ENCODE measurements at regions not wholly inside any gene's neighbourhood (a gene's known extent, or its start where the extent isn't known, plus 50 kb on each side); places are given as distances from the start of the nearest gene placed in this dataset.

DNA sequence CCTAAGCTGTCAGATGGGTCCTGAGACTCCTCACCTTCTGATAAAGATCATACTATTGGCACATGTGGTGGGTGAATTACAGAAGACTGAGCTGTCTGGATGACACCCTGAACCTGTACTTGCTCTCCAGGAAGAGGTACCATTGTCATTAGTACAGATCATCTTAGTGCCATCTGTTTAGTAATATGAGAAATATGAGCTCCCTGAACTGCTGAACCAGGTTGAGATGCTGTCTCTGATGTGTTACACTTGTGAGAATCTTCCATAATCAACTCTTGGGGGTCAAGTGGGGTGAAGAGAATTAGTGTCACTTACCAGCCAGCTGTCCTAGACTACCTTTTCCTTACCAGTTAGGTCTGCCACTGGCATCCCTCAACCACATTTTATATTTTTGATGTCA is 531.0 kb downstream of the EPHA7 start:
- no peak for TF ChIP-seq Cebpa-rat (IDR thresholded peaks at IDR 0.05)
- H3K9me3 ChIP-seq (replicated peaks in 1 of 11): peaks cover 0 to 21% (median 13%) of the 10 kb centered on the region in 11 experiments; a peak in 16 of 22 replicates
- no peak overlapping the region for H3K27ac ChIP-seq
- H4K20me1 ChIP-seq: no peaks in the 10 kb centered on the region
- no peaks in the 10 kb centered on the region for H3K27me3 ChIP-seq
- no peaks in the 10 kb centered on the region for H3K36me3 ChIP-seq
- H3K4me1 ChIP-seq: no peaks in the 10 kb centered on the region
- no peak overlapping the region for H3K4me3 ChIP-seq
- no peak overlapping the region for H3K9ac ChIP-seq
- no peak overlapping the region for H3K4me2 ChIP-seq

DNA sequence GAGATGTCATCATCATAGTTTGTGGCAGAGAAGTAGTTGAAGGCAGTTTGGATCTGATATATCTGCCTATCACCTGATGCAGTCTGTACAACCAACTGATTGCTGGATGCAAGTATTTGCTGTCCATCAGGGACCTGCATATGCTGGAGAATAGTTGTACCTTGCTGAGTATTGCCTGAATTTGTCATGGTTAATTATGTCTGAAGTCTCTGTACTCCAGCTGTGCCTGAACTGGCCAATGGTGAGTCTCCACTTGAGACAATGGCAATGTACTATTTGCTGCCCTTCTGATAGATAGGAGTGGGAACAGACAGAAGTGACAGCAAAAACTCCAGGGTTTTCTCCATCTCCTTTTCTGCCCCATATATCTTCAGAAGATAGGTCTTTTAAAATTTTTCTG is 531.5 kb downstream of the EPHA7 start:
- no peaks in the 10 kb centered on the region for H3K36me3 ChIP-seq
- H4K20me1 ChIP-seq: no peaks in the 10 kb centered on the region
- H3K9me3 ChIP-seq (replicated peaks in 1 of 11): peaks cover 0 to 21% (median 13%) of the 10 kb centered on the region in 11 experiments; a peak in 16 of 22 replicates
- H3K27ac ChIP-seq: no peak overlapping the region
- no peak overlapping the region for H3K9ac ChIP-seq
- TF ChIP-seq Cebpa-rat (IDR thresholded peaks at IDR 0.05): no peak
- no peak overlapping the region for H3K4me2 ChIP-seq
- no peaks in the 10 kb centered on the region for H3K4me1 ChIP-seq
- H3K4me3 ChIP-seq: no peak overlapping the region
- no peaks in the 10 kb centered on the region for H3K27me3 ChIP-seq

DNA sequence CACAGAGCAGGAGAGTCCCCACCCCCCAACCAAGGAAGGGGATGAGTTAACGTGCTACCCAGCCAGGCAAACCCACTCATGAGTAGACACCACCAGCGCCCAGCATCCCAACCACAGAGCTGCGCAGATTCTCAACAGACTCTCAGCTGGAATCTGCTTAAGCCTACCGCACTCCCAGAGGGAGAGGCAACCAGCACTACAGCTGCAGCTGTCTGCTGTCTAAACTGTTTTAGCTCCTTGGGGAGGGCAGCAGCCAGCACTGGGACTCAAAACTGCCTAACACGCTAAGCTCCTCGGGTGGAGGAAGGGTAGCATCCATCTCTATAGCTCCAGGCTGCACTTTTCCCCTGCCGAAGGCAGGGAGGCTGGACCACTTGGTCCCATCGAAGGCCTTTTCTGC is 539.8 kb downstream of the EPHA7 start:
- Histone ChIP-seq H3K4me3 (no peak overlapping the region), H3K36me3 (no peaks in the 10 kb centered on the region), H3K27me3 (no peaks in the 10 kb centered on the region), H4K20me1 (no peaks in the 10 kb centered on the region), H3K27ac (no peak overlapping the region), H3K4me1 (no peaks in the 10 kb centered on the region), H3K9ac (no peak overlapping the region), H3K9me3 (replicated peaks in 1 of 11) (peaks cover 18 to 30% (median 25%) of the 10 kb centered on the region in 11 experiments), H3K4me2 (no peak overlapping the region)
- TF ChIP-seq Cebpa-rat (IDR thresholded peaks at IDR 0.05): no peak

- H3K27ac ChIP-seq: no peak overlapping the region
- H3K4me3 ChIP-seq: no peak overlapping the region
- no peak overlapping the region for H3K4me2 ChIP-seq
- peaks cover 0 to 6% (median 0%) of the 10 kb centered on the region in 11 experiments; a peak in 1 of 22 replicates for H3K9me3 ChIP-seq (replicated peaks in 1 of 11)
- no peaks in the 10 kb centered on the region for H3K4me1 ChIP-seq
- no peak overlapping the region for H3K9ac ChIP-seq
- TF ChIP-seq Cebpa-rat (IDR thresholded peaks at IDR 0.05): no peak
- no peaks in the 10 kb centered on the region for H3K27me3 ChIP-seq
- H4K20me1 ChIP-seq: no peaks in the 10 kb centered on the region
- no peaks in the 10 kb centered on the region for H3K36me3 ChIP-seq
Observed at GRCh38 chr6:92864966-92865555, 554.3 kb downstream of the EPHA7 start.

- no peak overlapping the region for H3K9ac ChIP-seq
- H3K4me3 ChIP-seq: no peak overlapping the region
- no peaks in the 10 kb centered on the region for H3K36me3 ChIP-seq
- H3K4me2 ChIP-seq: no peak overlapping the region
- no peaks in the 10 kb centered on the region for H4K20me1 ChIP-seq
- H3K27me3 ChIP-seq: no peaks in the 10 kb centered on the region
- no peak overlapping the region for H3K27ac ChIP-seq
- no peaks in the 10 kb centered on the region for H3K4me1 ChIP-seq
- no peaks in the 10 kb centered on the region for H3K9me3 ChIP-seq (replicated peaks in 1 of 11)
- TF ChIP-seq Cebpa-rat (IDR thresholded peaks at IDR 0.05): no peak
Observed at GRCh38 chr6:92849636-92850035, 569.7 kb downstream of the EPHA7 start.

- TF ChIP-seq Cebpa-rat (IDR thresholded peaks at IDR 0.05): no peak
- Histone ChIP-seq H3K4me1 (no peaks in the 10 kb centered on the region), H3K9me3 (replicated peaks in 1 of 11) (no peaks in the 10 kb centered on the region), H3K4me2 (no peak overlapping the region), H3K36me3 (no peaks in the 10 kb centered on the region), H3K27ac (no peak overlapping the region), H3K4me3 (no peak overlapping the region), H3K27me3 (no peaks in the 10 kb centered on the region), H4K20me1 (no peaks in the 10 kb centered on the region), H3K9ac (no peak overlapping the region)
Observed at GRCh38 chr6:92848901-92849300, 570.5 kb downstream of the EPHA7 start.

DNA sequence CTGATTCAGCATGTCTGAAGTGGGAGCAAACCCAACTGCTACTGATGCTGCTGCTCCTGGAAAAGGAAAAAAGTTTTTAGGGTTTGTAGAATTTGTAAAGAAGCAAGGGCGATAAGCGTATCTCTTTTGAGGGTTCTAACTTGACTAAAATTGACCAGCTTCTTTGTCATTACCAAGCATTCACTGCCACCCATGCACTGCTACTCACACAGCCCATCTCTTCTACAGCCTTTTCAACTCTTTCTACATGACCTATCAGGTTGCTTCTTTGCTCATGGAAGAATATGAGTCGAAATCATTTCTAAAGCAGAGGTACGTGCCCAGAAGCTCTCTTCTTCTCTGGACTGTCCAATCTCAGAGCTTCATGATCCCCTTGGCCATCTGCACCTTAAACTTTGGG is 570.9 kb downstream of the EPHA7 start:
- Histone ChIP-seq H4K20me1 (no peaks in the 10 kb centered on the region), H3K9ac (no peak overlapping the region), H3K4me2 (no peak overlapping the region), H3K4me3 (no peak overlapping the region), H3K27ac (no peak overlapping the region), H3K9me3 (replicated peaks in 1 of 11) (no peaks in the 10 kb centered on the region), H3K4me1 (no peaks in the 10 kb centered on the region), H3K36me3 (no peaks in the 10 kb centered on the region), H3K27me3 (no peaks in the 10 kb centered on the region)
- no peak for TF ChIP-seq Cebpa-rat (IDR thresholded peaks at IDR 0.05)

- Histone ChIP-seq H3K36me3 (no peaks in the 10 kb centered on the region), H3K4me2 (no peak overlapping the region), H3K27me3 (no peaks in the 10 kb centered on the region)
Observed at GRCh38 chr6:92847988-92848387, 571.4 kb downstream of the EPHA7 start.

DNA sequence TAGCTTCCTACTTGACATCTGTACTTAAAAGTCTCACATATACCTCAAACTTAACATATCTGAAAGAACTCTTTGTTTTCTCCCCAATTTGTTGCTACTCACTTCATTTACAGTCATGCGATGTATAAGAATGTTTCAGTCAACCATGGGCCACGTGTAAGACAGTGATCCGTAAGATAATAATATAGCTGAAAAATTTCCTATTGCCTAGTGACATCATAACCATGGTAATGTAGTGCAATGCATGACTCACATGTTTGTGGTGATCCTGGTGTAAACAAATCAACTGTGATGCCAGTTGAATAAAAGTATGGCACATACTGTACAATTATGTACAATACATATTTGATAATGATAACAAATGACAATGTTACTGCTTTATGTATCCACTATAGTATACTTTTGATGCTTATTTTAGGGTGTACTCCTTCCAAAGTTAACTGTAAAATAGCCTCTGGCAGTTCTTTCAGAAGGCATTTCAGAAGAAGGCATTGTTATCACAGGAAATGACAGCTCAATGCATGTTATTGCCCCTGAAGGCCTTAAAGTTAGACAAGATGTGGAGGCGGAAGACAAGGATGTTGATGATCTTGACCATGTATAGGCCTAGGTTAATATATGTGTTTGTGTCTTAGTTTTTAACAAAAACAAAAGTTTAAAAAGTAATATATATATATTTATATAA is 579.0 kb downstream of the EPHA7 start:
- no peak for TF ChIP-seq Cebpa-rat (IDR thresholded peaks at IDR 0.05)
- Histone ChIP-seq H3K27me3 (no peaks in the 10 kb centered on the region), H3K36me3 (no peaks in the 10 kb centered on the region)

More at GRCh38 chr6:92847988-92848387, 571.4 kb downstream of the EPHA7 start:
- Histone ChIP-seq H3K9me3 (replicated peaks in 1 of 11) (no peaks in the 10 kb centered on the region), H3K4me3 (no peak overlapping the region), H3K4me1 (no peaks in the 10 kb centered on the region), H3K27ac (no peak overlapping the region), H4K20me1 (no peaks in the 10 kb centered on the region), H3K9ac (no peak overlapping the region)
- TF ChIP-seq Cebpa-rat (IDR thresholded peaks at IDR 0.05): no peak

GRCh38 chr6:92828788-92829187 is 590.6 kb downstream of the EPHA7 start:
- peaks cover 0 to 6% (median 2%) of the 10 kb centered on the region in 10 experiments; a peak in 3 of 20 replicates for H3K4me1 ChIP-seq
- no peaks in the 10 kb centered on the region for H3K27me3 ChIP-seq
- no peaks in the 10 kb centered on the region for H3K36me3 ChIP-seq
- TF ChIP-seq Cebpa-rat (IDR thresholded peaks at IDR 0.05): no peak
- H3K27ac ChIP-seq: no peak overlapping the region
- peaks cover 0 to 12% (median 0%) of the 10 kb centered on the region in 11 experiments; a peak in 8 of 22 replicates for H3K9me3 ChIP-seq (replicated peaks in 1 of 11)
- H3K9ac ChIP-seq: no peak overlapping the region
- no peak overlapping the region for H3K4me3 ChIP-seq
- H4K20me1 ChIP-seq: no peaks in the 10 kb centered on the region
- H3K4me2 ChIP-seq: no peak overlapping the region

More for the DNA sequence above, 579.0 kb downstream of the EPHA7 start:
- Histone ChIP-seq H3K9me3 (replicated peaks in 1 of 11) (no peaks in the 10 kb centered on the region), H3K27ac (no peak overlapping the region), H3K4me2 (no peak overlapping the region), H3K4me1 (no peaks in the 10 kb centered on the region), H3K4me3 (no peak overlapping the region), H4K20me1 (no peaks in the 10 kb centered on the region), H3K9ac (no peak overlapping the region)

Measured in BLaER1 treated with 17β-estradiol and CSF1 and Interleukin-3, amounts not matched to agents 10 nM and 100 nM (cell line).